GM12878 (cell line): ENCODE measurements at regions not wholly inside any gene's neighbourhood (a gene's known extent, or its start where the extent isn't known, plus 50 kb on each side); places are given as distances from the start of the nearest gene placed in this dataset.

Experiments
- ATAC-seq: fragments of 200-7000 bp; cut with Tn5 transposase; 3 replicates; pipeline ENCODE4 v1.9.1; 2020; ENCODE audit warnings: mild to moderate bottlenecking, moderate library complexity
- BruUV-seq: library from RNA; stranded (reverse); fragments of 400-500 nt; replicated peaks from 2 replicates; lab custom pipeline; 2021; lab: Mats Ljungman, UMichigan
- CTCF ChIA-PET: fragments of 300-600 bp; sonication (Branson Sonifier 250); formaldehyde crosslinking; extraction: SDS; loops from one replicate; lab custom pipeline; 2021; ENCODE audit warnings: inconsistent platforms; lab: Yijun Ruan, JAX
- POLR2A ChIA-PET: fragments of 350-600 bp; formaldehyde crosslinking; extraction: SDS; loops from one replicate; lab custom pipeline; 2021; ENCODE audit warnings: inconsistent platforms; lab: Charles Lee
- RAD21 ChIA-PET: fragments of 300-600 bp; sonication (Branson Sonifier 250); formaldehyde crosslinking; loops from one replicate; lab custom pipeline; 2023; ENCODE audit warnings: antibody characterized with exemption; ENCODE audit not compliant: unreplicated experiment; lab: Charles Lee
- SMC1A ChIA-PET: fragments of 300-600 bp; sonication (Branson Sonifier 250); formaldehyde crosslinking; loops from one replicate; lab custom pipeline; 2023; ENCODE audit not compliant: unreplicated experiment, uncharacterized antibody; lab: Charles Lee
- DNase-seq: peaks from one replicate; pipeline ENCODE4 v3.0.0-alpha.2; 2011; ENCODE audit warnings: low read depth, low spot score
- FAIRE-seq: peaks from 3 replicates; lab custom pipeline; 2011; peaks lifted over from hg19 to GRCh38; lab: Jason Lieb, UNC
- H2AFZ ChIP-seq: 2 replicates; pipeline ENCODE4 v1.6.0; 2011; ENCODE audit warnings: low read depth, low read length, control low read depth; ENCODE audit not compliant: control insufficient read depth
- H3K27ac ChIP-seq: 2 replicates; pipeline ENCODE4 v1.5.1; 2011; ENCODE audit warnings: control low read depth; ENCODE audit not compliant: control insufficient read depth, insufficient read depth
- H3K27me3 ChIP-seq, 2 experiments: replicated peaks in 1 of 2; 2 replicates each; pipeline versions ENCODE4 v1.6.0 to v1.6.1; 2011; ENCODE audit warnings: low read length in 1 of 2; ENCODE audit not compliant: control insufficient read depth in 2 of 2, insufficient read depth in 2 of 2
- H3K36me3 ChIP-seq, 2 experiments: 2 replicates each; pipeline ENCODE4 v1.5.1; 2011; ENCODE audit warnings: low read length in 1 of 2; ENCODE audit not compliant: control insufficient read depth in 2 of 2, insufficient read depth in 2 of 2
- H3K4me1 ChIP-seq: 2 replicates; pipeline ENCODE4 v1.6.1; 2011; ENCODE audit warnings: mild to moderate bottlenecking, low read length, moderate library complexity, mixed read lengths; ENCODE audit not compliant: control insufficient read depth, insufficient read depth
- H3K4me2 ChIP-seq: 2 replicates; pipeline ENCODE4 v1.6.0; 2011; ENCODE audit warnings: control low read depth; ENCODE audit not compliant: control insufficient read depth, insufficient read depth
- H3K4me3 ChIP-seq: fragments of 200-600 bp; sonication (generic); 2 replicates; pipeline ENCODE4 v1.5.1; 2016
- H3K79me2 ChIP-seq: 2 replicates; pipeline ENCODE4 v1.6.0; 2011; ENCODE audit warnings: low read length; ENCODE audit not compliant: control insufficient read depth, insufficient read depth
- H3K9ac ChIP-seq: 2 replicates; pipeline ENCODE4 v1.8.0; 2011; ENCODE audit warnings: low read length, control low read depth, mixed read lengths; ENCODE audit not compliant: control insufficient read depth, insufficient read depth
- H3K9me3 ChIP-seq: replicated peaks from 3 replicates; pipeline ENCODE4 v1.5.1; 2011; ENCODE audit warnings: mild to moderate bottlenecking, low read length; ENCODE audit not compliant: control insufficient read depth, insufficient read depth
- H4K20me1 ChIP-seq: 2 replicates; pipeline ENCODE4 v1.6.0; 2011; ENCODE audit not compliant: control insufficient read depth, insufficient read depth
- ATF2 ChIP-seq: IDR thresholded peaks from 2 replicates; pipeline ENCODE4 v1.6.1; 2012; ENCODE audit warnings: low read length, inconsistent platforms
- CEBPZ ChIP-seq: fragments of 150-350 bp; IDR thresholded peaks from 2 replicates; pipeline ENCODE4 v1.6.1; 2016; ENCODE audit warnings: low read depth, low read length
- HSF1 ChIP-seq: fragments of 150-350 bp; IDR thresholded peaks from 2 replicates; pipeline ENCODE4 v1.6.1; 2014; ENCODE audit warnings: mild to moderate bottlenecking, low read depth, low read length
- NFYA ChIP-seq: IDR thresholded peaks from 2 replicates; pipeline ENCODE4 v1.6.1; 2011; ENCODE audit warnings: low read depth, mild to moderate bottlenecking, low read length, improper control_type of control experiment, borderline replicate concordance
- ZBTB33 ChIP-seq: fragments of 450-650 bp; IDR thresholded peaks from 2 replicates; pipeline ENCODE4 v1.6.1; 2017; ENCODE audit warnings: mild to moderate bottlenecking
- ZNF217 ChIP-seq: fragments of 450-650 bp; IDR thresholded peaks from 2 replicates; pipeline ENCODE4 v1.6.1; 2017; ENCODE audit warnings: antibody characterized with exemption, mild to moderate bottlenecking
- WGBS: methylation state at CpG from one replicate; pipeline ENCODE4 v1.1.6; 2016; ENCODE audit warnings: low lambda C conversion rate; ENCODE audit not compliant: insufficient replicate concordance, insufficient coverage; ENCODE audit errors: missing lambda C conversion rate; 5-methylcytosine and 5-hydroxymethylcytosine counted together
- in situ Hi-C: fragments of 300-500 bp; cut with MboI; formaldehyde crosslinking; loops from 9 replicates; pipeline ENCODE4 v1.14.3; 2018; ENCODE audit warnings: mixed read lengths
- intact Hi-C: fragments of 100-400 bp; cut with micrococcal nuclease; formaldehyde crosslinking; loops from one replicate; pipeline ENCODE4 v1.14.2; 2022; ENCODE audit not compliant: unreplicated experiment

GRCh38 chr3:193767353-193768069, 174.5 kb downstream of the OPA1 start:
- CTCF ChIA-PET, result interaction anchor here (1.3 to 1.8 kb wide), 3 partner anchors 10 to 548 kb away, joined by 4 to 5 read pairs (median 5); no protein-coding TSS in a partner anchor
- in situ Hi-C loops, result no loop called here
- no peak for TF ChIP-seq HSF1
- no peak for TF ChIP-seq NFYA
- TF ChIP-seq ATF2, result no peak
- TF ChIP-seq ZNF217, result no peak
- TF ChIP-seq CEBPZ, result no peak
- TF ChIP-seq ZBTB33, result no peak
- TF ChIP-seq, all 136 proteins: peak for 0
- H3K27me3 ChIP-seq, result no peaks in the 10 kb centered on the region
- no TSS peak for BruUV-seq
- ATAC-seq, result no peak
- WGBS, result 67% methylated on average over 1 of the region's 1 CpG
- SMC1A ChIA-PET, result interaction anchor here (0.7 to 2.5 kb wide), 5 partner anchors 9 to 102 kb away, joined by 3 to 14 read pairs (median 4); no protein-coding TSS in a partner anchor
- H3K36me3 ChIP-seq, result no peaks in the 10 kb centered on the region
- no peaks in the 10 kb centered on the region for H3K9me3 ChIP-seq
- H3K79me2 ChIP-seq, result no peaks in the 10 kb centered on the region
- no peaks in the 10 kb centered on the region for H4K20me1 ChIP-seq
- no peak overlapping the region for H3K27ac ChIP-seq
- RAD21 ChIA-PET, result interaction anchor here (0.6 to 1.5 kb wide), 3 partner anchors 102 to 400 kb away, joined by 3 to 4 read pairs (median 3); no protein-coding TSS in a partner anchor
- POLR2A ChIA-PET, result interaction anchor here (0.6 to 2.7 kb wide), 3 partner anchors 25 to 73 kb away, joined by 4 to 6 read pairs (median 4); no protein-coding TSS in a partner anchor
- no peak overlapping the region for H3K4me3 ChIP-seq
- no peak overlapping the region for H3K9ac ChIP-seq
- H2AFZ ChIP-seq, result no peak overlapping the region
- H3K4me1 ChIP-seq, result no peaks in the 10 kb centered on the region
- no peak for DNase-seq
- H3K4me2 ChIP-seq, result no peak overlapping the region
- FAIRE-seq, result no peak
- intact Hi-C loops, result no loop called here
